Mesendoderm (in vitro differentiated cells): ENCODE measurements at regions not wholly inside any gene's neighbourhood (a gene's known extent, or its start where the extent isn't known, plus 50 kb on each side); places are given as distances from the start of the nearest gene placed in this dataset.

Source experiments
- DNase-seq: peaks from one replicate; pipeline ENCODE4 v3.0.0; 2013
- H2AK5ac ChIP-seq: 2 replicates; pipeline ENCODE4 v1.6.1; 2013; ENCODE audit warnings: low read length, inconsistent platforms
- H2BK120ac ChIP-seq: 2 replicates; pipeline ENCODE4 v1.6.1; 2013; ENCODE audit warnings: low read depth, mild to moderate bottlenecking, low read length, moderate library complexity, mixed read lengths
- H2BK15ac ChIP-seq: replicated peaks from 2 replicates; pipeline ENCODE4 v1.6.1; 2013; ENCODE audit warnings: low read depth, mild to moderate bottlenecking, moderate library complexity
- H2BK5ac ChIP-seq: 2 replicates; pipeline ENCODE4 v1.6.1; 2013; ENCODE audit warnings: low read length, inconsistent platforms
- H3K18ac ChIP-seq: 2 replicates; pipeline ENCODE4 v1.6.1; 2013; ENCODE audit warnings: mild to moderate bottlenecking, low read length, mixed read lengths
- H3K23ac ChIP-seq: one replicate; pipeline ENCODE4 v1.6.1; 2013; ENCODE audit warnings: low read length
- H3K27ac ChIP-seq: 2 replicates; pipeline ENCODE4 v1.5.1; 2013; ENCODE audit warnings: low read depth, mild to moderate bottlenecking, inconsistent platforms, low read length, moderate library complexity
- H3K27me3 ChIP-seq: 2 replicates; pipeline ENCODE4 v1.6.1; 2013; ENCODE audit warnings: low read length, control low read depth, mild to moderate bottlenecking, inconsistent platforms; ENCODE audit not compliant: insufficient read depth, poor library complexity
- H3K36me3 ChIP-seq: 2 replicates; pipeline ENCODE4 v1.6.1; 2013; ENCODE audit warnings: low read length, inconsistent platforms; ENCODE audit not compliant: control insufficient read depth, insufficient read depth
- H3K4ac ChIP-seq: one replicate; pipeline ENCODE4 v1.6.1; 2013; ENCODE audit warnings: low read depth, mild to moderate bottlenecking, low read length, moderate library complexity
- H3K4me1 ChIP-seq: 2 replicates; pipeline ENCODE4 v1.6.1; 2013; ENCODE audit warnings: low read depth, low read length, inconsistent platforms; ENCODE audit not compliant: control insufficient read depth
- H3K4me2 ChIP-seq: 2 replicates; pipeline ENCODE4 v1.6.1; 2013; ENCODE audit warnings: low read length
- H3K4me3 ChIP-seq: 2 replicates; pipeline ENCODE4 v1.5.1; 2013; ENCODE audit warnings: mild to moderate bottlenecking, low read length
- H3K56ac ChIP-seq: one replicate; pipeline ENCODE4 v1.6.1; 2013; ENCODE audit warnings: low read length
- H3K79me1 ChIP-seq: 2 replicates; pipeline ENCODE4 v1.6.1; 2013; ENCODE audit warnings: low read length, inconsistent platforms
- H3K79me2 ChIP-seq: 2 replicates; pipeline ENCODE4 v1.6.1; 2013; ENCODE audit warnings: mild to moderate bottlenecking, low read length; ENCODE audit not compliant: control insufficient read depth, insufficient read depth
- H3K9ac ChIP-seq: 2 replicates; pipeline ENCODE4 v1.6.1; 2013; ENCODE audit warnings: low read length, inconsistent platforms
- H4K5ac ChIP-seq: one replicate; pipeline ENCODE4 v1.6.1; 2013; ENCODE audit warnings: low read length
- H4K8ac ChIP-seq: one replicate; pipeline ENCODE4 v1.6.1; 2013; ENCODE audit warnings: low read depth, mild to moderate bottlenecking, control low read depth, low read length, moderate library complexity
- WGBS: extraction: QIAGEN DNeasy Blood & Tissue Kit; methylation state at CpG from one replicate; pipeline ENCODE4 v1.1.7; 2013; ENCODE audit warnings: low lambda C conversion rate, missing lambda C conversion rate; ENCODE audit not compliant: insufficient coverage; ENCODE audit errors: extremely low coverage; 5-methylcytosine and 5-hydroxymethylcytosine counted together

DNA sequence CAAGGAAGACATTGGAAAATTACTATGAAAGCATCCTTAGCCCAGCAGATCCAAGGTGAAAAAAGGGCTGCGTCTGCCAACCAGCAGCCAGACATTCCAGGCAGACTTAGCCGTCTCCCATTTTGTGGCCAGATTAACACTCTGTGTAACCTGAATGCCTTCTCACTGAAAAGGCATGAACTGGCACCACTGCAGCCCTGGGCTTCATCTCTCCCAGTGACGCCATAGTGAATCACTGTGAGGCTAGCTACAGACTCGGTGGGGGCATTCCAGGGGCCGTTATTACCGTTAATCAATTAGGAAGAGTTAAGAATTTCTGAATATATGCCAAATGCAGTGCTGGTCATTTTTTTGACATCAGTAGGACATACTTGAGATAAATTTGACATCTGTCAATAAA is 627.4 kb downstream of the LMO4 start:
- Histone ChIP-seq H2BK15ac (no peak overlapping the region), H3K23ac (no peak overlapping the region), H2AK5ac (no peak overlapping the region), H3K4me2 (no peak overlapping the region), H3K36me3 (no peaks in the 10 kb centered on the region), H3K9ac (no peak overlapping the region), H3K27me3 (no peaks in the 10 kb centered on the region), H3K4me1 (no peaks in the 10 kb centered on the region), H3K18ac (no peak overlapping the region), H3K56ac (no peak overlapping the region), H3K79me1 (no peaks in the 10 kb centered on the region), H2BK5ac (no peak overlapping the region), H4K5ac (no peak overlapping the region), H3K79me2 (no peaks in the 10 kb centered on the region), H2BK120ac (no peak overlapping the region), H3K4ac (no peak overlapping the region), H3K4me3 (no peak overlapping the region), H3K27ac (no peak overlapping the region), H4K8ac (no peak overlapping the region)
- WGBS = no CpG with 5 or more reads among the region's 6 CpGs
- DNase-seq = peak; percentile 20

DNA sequence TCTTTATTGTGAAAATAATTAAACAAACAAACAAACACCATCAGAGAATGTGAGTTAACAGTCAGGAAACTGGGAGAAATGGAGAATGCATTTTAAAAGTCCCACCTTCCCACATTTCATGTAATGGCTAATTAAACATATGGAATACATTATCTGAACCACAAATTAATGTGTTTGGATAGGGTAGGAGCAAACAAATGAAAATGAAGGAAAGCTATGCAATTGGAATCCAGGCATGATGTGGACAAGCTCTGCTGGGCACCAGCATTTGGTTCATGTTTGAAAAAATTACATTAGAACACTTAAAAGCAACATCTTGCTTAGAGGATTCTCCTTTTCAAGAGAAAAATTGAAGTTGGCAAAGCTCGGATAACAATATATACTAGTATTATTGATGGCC is 628.1 kb downstream of the LMO4 start:
- Histone ChIP-seq H3K27ac (no peak overlapping the region), H3K23ac (no peak overlapping the region), H3K56ac (no peak overlapping the region), H3K4me2 (no peak overlapping the region), H2AK5ac (no peak overlapping the region), H4K5ac (no peak overlapping the region), H3K27me3 (no peaks in the 10 kb centered on the region), H3K9ac (no peak overlapping the region), H3K4ac (no peak overlapping the region), H3K4me1 (no peaks in the 10 kb centered on the region), H3K79me1 (no peaks in the 10 kb centered on the region), H3K4me3 (no peak overlapping the region), H4K8ac (no peak overlapping the region), H3K79me2 (no peaks in the 10 kb centered on the region), H2BK120ac (no peak overlapping the region), H2BK15ac (no peak overlapping the region), H3K18ac (no peak overlapping the region), H2BK5ac (no peak overlapping the region), H3K36me3 (no peaks in the 10 kb centered on the region)
- no peak for DNase-seq
- WGBS = no CpG with 5 or more reads among the region's 1 CpG

DNA sequence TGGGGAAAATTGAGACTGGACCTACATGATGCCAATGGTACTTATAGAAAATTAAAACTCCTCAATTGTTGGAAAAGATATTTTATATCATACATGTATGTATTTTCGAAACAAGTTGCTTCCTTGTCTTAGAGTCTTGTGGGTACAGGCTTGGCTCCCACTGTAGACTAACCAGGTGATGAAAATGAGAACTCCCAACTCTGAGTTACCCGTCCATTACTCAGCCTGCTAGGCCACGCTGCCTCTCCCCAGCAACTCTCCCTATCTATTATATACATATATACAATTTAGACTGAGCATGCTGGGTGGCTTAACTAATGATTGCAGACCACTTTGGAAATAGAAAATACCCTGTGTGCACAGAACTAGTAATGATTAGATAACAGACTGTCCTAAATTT is 628.7 kb downstream of the LMO4 start:
- Histone ChIP-seq H3K56ac (no peak overlapping the region), H3K4me3 (no peak overlapping the region), H3K27ac (no peak overlapping the region), H4K8ac (no peak overlapping the region), H3K18ac (no peak overlapping the region), H2AK5ac (no peak overlapping the region), H3K27me3 (no peaks in the 10 kb centered on the region), H3K23ac (no peak overlapping the region), H3K79me1 (no peaks in the 10 kb centered on the region), H3K4ac (no peak overlapping the region), H3K4me2 (no peak overlapping the region), H3K4me1 (no peaks in the 10 kb centered on the region), H3K79me2 (no peaks in the 10 kb centered on the region), H2BK15ac (no peak overlapping the region), H2BK120ac (no peak overlapping the region), H2BK5ac (no peak overlapping the region), H3K9ac (no peak overlapping the region), H4K5ac (no peak overlapping the region), H3K36me3 (no peaks in the 10 kb centered on the region)
- DNase-seq = no peak
- WGBS = no CpG with 5 or more reads among the region's 3 CpGs

DNA sequence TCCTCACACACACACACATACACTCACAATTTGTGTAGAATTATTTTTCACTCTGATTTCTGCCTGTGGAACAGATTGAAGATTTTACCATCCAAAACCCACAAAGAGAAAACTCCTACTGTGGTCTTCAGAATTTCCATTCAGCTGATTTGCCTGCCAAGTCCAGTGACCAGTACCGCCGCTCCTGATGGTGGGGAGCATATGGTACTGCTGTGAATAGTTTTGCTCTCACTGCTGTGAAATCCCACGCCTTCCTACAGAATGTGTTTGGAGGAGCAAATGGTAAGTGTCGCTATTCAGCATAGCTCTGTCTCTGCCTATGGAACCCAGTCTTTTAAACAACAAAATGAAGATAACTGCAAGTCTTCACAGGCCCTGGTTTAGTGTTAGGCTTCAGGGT is 629.5 kb downstream of the LMO4 start:
- no peak overlapping the region for H4K5ac ChIP-seq
- no peak overlapping the region for H2BK5ac ChIP-seq
- no peak overlapping the region for H3K9ac ChIP-seq
- H2BK120ac ChIP-seq = no peak overlapping the region
- H4K8ac ChIP-seq = no peak overlapping the region
- H3K4ac ChIP-seq = no peak overlapping the region
- H3K79me2 ChIP-seq = no peaks in the 10 kb centered on the region
- H3K79me1 ChIP-seq = no peaks in the 10 kb centered on the region
- H3K18ac ChIP-seq = no peak overlapping the region
- H3K4me1 ChIP-seq = no peaks in the 10 kb centered on the region
- no peak overlapping the region for H2BK15ac ChIP-seq
- peak; percentile 41 for DNase-seq
- H3K56ac ChIP-seq = no peak overlapping the region
- H3K23ac ChIP-seq = no peak overlapping the region
- no peak overlapping the region for H3K4me2 ChIP-seq
- WGBS = no CpG with 5 or more reads among the region's 4 CpGs
- H3K4me3 ChIP-seq = no peak overlapping the region
- no peak overlapping the region for H3K27ac ChIP-seq
- no peaks in the 10 kb centered on the region for H3K27me3 ChIP-seq
- H2AK5ac ChIP-seq = no peak overlapping the region
- H3K36me3 ChIP-seq = no peaks in the 10 kb centered on the region

DNA sequence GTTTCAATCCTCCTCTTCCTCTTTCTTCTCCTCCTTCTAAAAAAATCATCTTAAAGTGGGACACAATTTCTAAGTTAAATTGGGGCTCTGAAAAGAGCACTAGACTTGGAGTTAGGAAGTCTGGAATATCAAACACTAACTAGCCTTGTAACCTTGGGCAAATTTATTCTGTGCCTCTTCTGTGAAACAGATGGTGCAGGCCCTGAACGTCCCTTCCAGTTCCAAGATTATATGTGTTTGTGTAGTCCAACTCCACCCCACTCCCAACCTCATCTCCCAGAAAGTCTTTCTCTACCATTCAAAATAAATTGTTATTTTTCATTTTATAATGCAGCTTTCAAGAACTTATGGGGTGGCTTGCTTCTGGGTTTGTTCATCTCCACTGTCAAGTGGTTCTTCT is 630.0 kb downstream of the LMO4 start:
- no peak overlapping the region for H4K5ac ChIP-seq
- no peaks in the 10 kb centered on the region for H3K27me3 ChIP-seq
- H3K79me2 ChIP-seq = no peaks in the 10 kb centered on the region
- H3K4ac ChIP-seq = no peak overlapping the region
- no peak overlapping the region for H2AK5ac ChIP-seq
- H3K79me1 ChIP-seq = no peaks in the 10 kb centered on the region
- no peak overlapping the region for H3K4me2 ChIP-seq
- no peak overlapping the region for H3K9ac ChIP-seq
- no peak overlapping the region for H2BK5ac ChIP-seq
- H4K8ac ChIP-seq = no peak overlapping the region
- H2BK15ac ChIP-seq = no peak overlapping the region
- H3K18ac ChIP-seq = no peak overlapping the region
- no peaks in the 10 kb centered on the region for H3K4me1 ChIP-seq
- no peak overlapping the region for H3K56ac ChIP-seq
- H3K23ac ChIP-seq = no peak overlapping the region
- WGBS = no CpG with 5 or more reads among the region's 1 CpG
- DNase-seq = no peak
- H3K4me3 ChIP-seq = no peak overlapping the region
- H2BK120ac ChIP-seq = no peak overlapping the region
- no peak overlapping the region for H3K27ac ChIP-seq
- H3K36me3 ChIP-seq = no peaks in the 10 kb centered on the region

DNA sequence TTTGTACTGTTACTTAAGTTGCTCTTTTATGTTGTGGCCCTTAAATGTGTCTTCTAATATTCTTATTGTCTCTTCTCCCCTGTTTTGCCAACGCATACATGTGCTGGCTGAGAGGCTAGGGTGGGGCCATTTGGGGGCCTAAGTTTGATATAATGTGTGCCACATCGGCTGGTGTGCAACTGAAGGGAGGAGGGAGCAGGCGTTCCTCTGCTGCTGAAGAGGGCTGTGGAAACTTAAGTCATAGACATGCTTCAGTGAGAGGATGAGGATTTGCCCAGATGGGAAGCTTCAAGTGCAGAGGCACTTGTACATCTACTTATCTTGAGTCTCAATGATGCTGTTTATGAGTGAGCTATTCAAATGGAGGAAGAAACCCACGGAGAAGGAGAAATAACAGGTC is 630.6 kb downstream of the LMO4 start:
- Histone ChIP-seq H3K4me3 (no peak overlapping the region), H3K79me1 (no peaks in the 10 kb centered on the region), H3K23ac (no peak overlapping the region), H3K27ac (no peak overlapping the region), H3K9ac (no peak overlapping the region), H2AK5ac (no peak overlapping the region), H2BK5ac (no peak overlapping the region), H3K27me3 (no peaks in the 10 kb centered on the region), H3K18ac (no peak overlapping the region), H4K5ac (no peak overlapping the region), H4K8ac (no peak overlapping the region), H3K4me1 (no peaks in the 10 kb centered on the region), H3K4ac (no peak overlapping the region), H3K4me2 (no peak overlapping the region), H3K36me3 (no peaks in the 10 kb centered on the region), H2BK120ac (no peak overlapping the region), H3K79me2 (no peaks in the 10 kb centered on the region), H3K56ac (no peak overlapping the region), H2BK15ac (no peak overlapping the region)
- DNase-seq = no peak
- WGBS = no CpG with 5 or more reads among the region's 4 CpGs
